SK-N-SH (cell line): ENCODE measurements at regions not wholly inside any gene's neighbourhood (a gene's known extent, or its start where the extent isn't known, plus 50 kb on each side); places are given as distances from the start of the nearest gene placed in this dataset.

Experiments
- CTCF ChIA-PET: fragments of 300-600, 350-600 bp; formaldehyde crosslinking; extraction: SDS; loops from one replicate; lab custom pipeline; 2021; lab: Yijun Ruan, JAX
- POLR2A ChIA-PET: fragments of 350-600 bp; sonication (Branson Sonifier 250); formaldehyde crosslinking; extraction: SDS; loops from one replicate; lab custom pipeline; 2020; ENCODE audit warnings: antibody characterized with exemption, inconsistent platforms; lab: Yijun Ruan, JAX
- DNase-seq: peaks from one replicate; pipeline ENCODE4 v3.0.0; 2012
- H2AFZ ChIP-seq: fragments of 200-600 bp; sonication (generic); 2 replicates; pipeline ENCODE4 v1.8.1; 2016; ENCODE audit warnings: antibody characterized with exemption, mild to moderate bottlenecking, low read depth
- H3F3A ChIP-seq: fragments of 200-600 bp; sonication (generic); replicated peaks from 2 replicates; pipeline ENCODE3; 2016; ENCODE audit warnings: antibody characterized with exemption, mild to moderate bottlenecking; ENCODE audit not compliant: insufficient read depth
- H3K27ac ChIP-seq, 2 experiments: fragments of 200-500 bp in 1 of 2; fragments of 200-600 bp in 1 of 2; sonication (Bioruptor generic) in 1 of 2; sonication (generic), shearing (Covaris generic) in 1 of 2; 2 replicates each; pipeline versions ENCODE4 v1.5.1 to v1.6.1; 2014 to 2016; ENCODE audit warnings: low read depth in 2 of 2, inconsistent platforms in 1 of 2, low read length in 1 of 2, mild to moderate bottlenecking in 1 of 2, mixed read lengths in 1 of 2
- H3K27me3 ChIP-seq: fragments of 200-600 bp; sonication (generic), shearing (Covaris generic); 2 replicates; pipeline ENCODE4 v1.6.1; 2016; ENCODE audit warnings: mixed run types; ENCODE audit not compliant: insufficient read depth
- H3K36me3 ChIP-seq, 2 experiments: fragments of 200-500 bp in 1 of 2; fragments of 200-600 bp in 1 of 2; sonication (Bioruptor generic) in 1 of 2; sonication (generic) in 1 of 2; replicated peaks in 1 of 2; 2 replicates each; pipeline versions ENCODE3 to v1.5.1; 2014 to 2016; ENCODE audit warnings: low read length in 1 of 2, mild to moderate bottlenecking in 1 of 2; ENCODE audit not compliant: insufficient read depth in 2 of 2, control insufficient read depth in 1 of 2
- H3K4me1 ChIP-seq, 2 experiments: fragments of 200-500 bp in 1 of 2; fragments of 200-600 bp in 1 of 2; sonication (Bioruptor generic) in 1 of 2; sonication (generic), shearing (Covaris generic) in 1 of 2; 2 replicates each; pipeline versions ENCODE4 v1.5.1 to v1.6.1; 2014 to 2016; ENCODE audit warnings: low read depth in 1 of 2, low read length in 1 of 2, mixed run types in 1 of 2; ENCODE audit not compliant: insufficient read depth in 2 of 2, control insufficient read depth in 1 of 2
- H3K4me2 ChIP-seq: fragments of 200-600 bp; sonication (generic), shearing (Covaris generic); 2 replicates; pipeline ENCODE4 v1.6.1; 2017; ENCODE audit warnings: mixed run types
- H3K4me3 ChIP-seq, 2 experiments: fragments of 200-500 bp in 1 of 2; fragments of 200-600 bp in 1 of 2; sonication (Bioruptor generic) in 1 of 2; sonication (generic), shearing (Covaris generic) in 1 of 2; 2 replicates each; pipeline versions ENCODE4 v1.5.1 to v1.8.1; 2014 to 2016; ENCODE audit warnings: low read depth in 2 of 2, inconsistent platforms in 1 of 2, low read length in 1 of 2, mild to moderate bottlenecking in 1 of 2, mixed read lengths in 1 of 2, moderate library complexity in 1 of 2
- H3K79me2 ChIP-seq: fragments of 200-600 bp; sonication (generic); 2 replicates; pipeline ENCODE4 v1.8.1; 2017; ENCODE audit warnings: mild to moderate bottlenecking; ENCODE audit not compliant: insufficient read depth
- H3K9ac ChIP-seq: fragments of 200-600 bp; sonication (generic); 2 replicates; pipeline ENCODE4 v1.6.1; 2017; ENCODE audit warnings: mixed run types
- H3K9me2 ChIP-seq: fragments of 200-600 bp; sonication (generic); 2 replicates; pipeline ENCODE4 v1.6.1; 2017; ENCODE audit warnings: mixed run types
- H3K9me3 ChIP-seq: fragments of 200-600 bp; sonication (generic); 2 replicates; pipeline ENCODE4 v1.6.1; 2017; ENCODE audit warnings: mixed run types, mild to moderate bottlenecking, moderate library complexity
- H4K20me1 ChIP-seq: fragments of 200-600 bp; sonication (generic); 2 replicates; pipeline ENCODE4 v1.6.1; 2017; ENCODE audit warnings: mild to moderate bottlenecking, mixed run types; ENCODE audit not compliant: insufficient read depth
- FOSL2 ChIP-seq: IDR thresholded peaks from 2 replicates; pipeline ENCODE4 v1.4.0; 2012; ENCODE audit warnings: low read depth, mild to moderate bottlenecking, moderate library complexity, borderline replicate concordance
- FOXM1 ChIP-seq: IDR thresholded peaks from 2 replicates; pipeline ENCODE4 v1.4.0; 2012; ENCODE audit warnings: low read depth, mild to moderate bottlenecking
- GABPA ChIP-seq: IDR thresholded peaks from 2 replicates; pipeline ENCODE4 v1.4.0; 2012; ENCODE audit warnings: low read depth, mild to moderate bottlenecking
- JUND ChIP-seq: IDR thresholded peaks from 2 replicates; pipeline ENCODE4 v1.4.0; 2012
- MXI1 ChIP-seq: IDR thresholded peaks from 2 replicates; pipeline ENCODE4 v1.6.1; 2012; ENCODE audit warnings: mild to moderate bottlenecking, low read depth, low read length, improper control_type of control experiment
- NFIC ChIP-seq: IDR thresholded peaks from 2 replicates; pipeline ENCODE4 v1.4.0; 2012; ENCODE audit warnings: borderline replicate concordance
- NRF1 ChIP-seq: IDR thresholded peaks from 2 replicates; pipeline ENCODE4 v1.6.1; 2012; ENCODE audit warnings: low read depth, mild to moderate bottlenecking, low read length
- RCOR1 ChIP-seq: fragments of 150-350 bp; IDR thresholded peaks from 2 replicates; pipeline ENCODE4 v1.6.1; 2017; ENCODE audit warnings: antibody characterized with exemption, low read length
- REST ChIP-seq: IDR thresholded peaks from 2 replicates; pipeline ENCODE4 v1.6.1; 2012; ENCODE audit warnings: mild to moderate bottlenecking, low read depth, low read length, moderate library complexity
- SMC3 ChIP-seq: IDR thresholded peaks from 2 replicates; pipeline ENCODE4 v1.6.1; 2012; ENCODE audit warnings: low read depth, low read length, improper control_type of control experiment
- TCF12 ChIP-seq: IDR thresholded peaks from 2 replicates; pipeline ENCODE4 v1.4.0; 2012
- TF ChIP-seq, protein P1 (sequence below): IDR thresholded peaks from 2 replicates; pipeline ENCODE4 v1.4.0; 2012; ENCODE audit warnings: low read depth, borderline replicate concordance

DNA sequence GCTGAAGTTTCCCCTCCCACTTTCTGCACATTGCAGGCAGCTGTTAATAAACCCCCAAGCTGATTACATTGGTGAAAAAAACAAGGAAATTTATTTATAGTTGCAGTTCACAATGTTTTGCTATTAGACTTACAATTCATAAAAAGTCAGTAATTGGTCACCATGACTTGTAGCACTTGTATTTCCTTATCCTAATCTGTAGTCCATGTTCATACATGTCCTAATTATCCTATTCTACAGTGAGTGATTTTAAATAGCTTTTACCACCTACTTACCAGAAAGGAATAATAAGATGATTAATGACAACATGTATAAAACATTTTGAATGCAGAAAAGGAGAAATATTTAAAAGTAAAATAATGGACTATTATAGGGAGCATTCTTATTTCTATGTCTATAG, 760.0 kb upstream of the RIOK2 start:
- POLR2A ChIA-PET = no interaction called here

More for the DNA sequence above, 760.0 kb upstream of the RIOK2 start:
- DNase-seq = no peak
- Histone ChIP-seq H3K36me3 (no peaks in the 10 kb centered on the region), H3K9ac (no peak overlapping the region), H3K9me2 (no peaks in the 10 kb centered on the region), H3F3A (no peaks in the 10 kb centered on the region), H2AFZ (no peak overlapping the region), H3K4me3 (no peak overlapping the region), H3K79me2 (no peaks in the 10 kb centered on the region), H3K27ac (no peak overlapping the region), H4K20me1 (no peaks in the 10 kb centered on the region), H3K27me3 (no peaks in the 10 kb centered on the region), H3K9me3 (no peaks in the 10 kb centered on the region; the same call in 1 of the 2 replicates), H3K4me1 (no peaks in the 10 kb centered on the region), H3K4me2 (no peak overlapping the region)
- TF ChIP-seq FOSL2 (no peak), GABPA (no peak), MXI1 (no peak), JUND (no peak), NRF1 (no peak), TCF12 (no peak), RCOR1 (no peak), NFIC (no peak), SMC3 (no peak), FOXM1 (no peak), REST (no peak)
- TF ChIP-seq, protein P1, sequence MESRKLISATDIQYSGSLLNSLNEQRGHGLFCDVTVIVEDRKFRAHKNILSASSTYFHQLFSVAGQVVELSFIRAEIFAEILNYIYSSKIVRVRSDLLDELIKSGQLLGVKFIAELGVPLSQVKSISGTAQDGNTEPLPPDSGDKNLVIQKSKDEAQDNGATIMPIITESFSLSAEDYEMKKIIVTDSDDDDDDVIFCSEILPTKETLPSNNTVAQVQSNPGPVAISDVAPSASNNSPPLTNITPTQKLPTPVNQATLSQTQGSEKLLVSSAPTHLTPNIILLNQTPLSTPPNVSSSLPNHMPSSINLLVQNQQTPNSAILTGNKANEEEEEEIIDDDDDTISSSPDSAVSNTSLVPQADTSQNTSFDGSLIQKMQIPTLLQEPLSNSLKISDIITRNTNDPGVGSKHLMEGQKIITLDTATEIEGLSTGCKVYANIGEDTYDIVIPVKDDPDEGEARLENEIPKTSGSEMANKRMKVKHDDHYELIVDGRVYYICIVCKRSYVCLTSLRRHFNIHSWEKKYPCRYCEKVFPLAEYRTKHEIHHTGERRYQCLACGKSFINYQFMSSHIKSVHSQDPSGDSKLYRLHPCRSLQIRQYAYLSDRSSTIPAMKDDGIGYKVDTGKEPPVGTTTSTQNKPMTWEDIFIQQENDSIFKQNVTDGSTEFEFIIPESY = no peak
- CTCF ChIA-PET = no interaction called here
